GM19467 (cell line): ENCODE measurements at regions not wholly inside any gene's neighbourhood (a gene's known extent, or its start where the extent isn't known, plus 50 kb on each side); places are given as distances from the start of the nearest gene placed in this dataset.

ENCODE experiments used
- ATAC-seq: cut with Tn5 transposase; IDR thresholded peaks from one replicate; pipeline ENCODE4 v1.9.1; 2021; ENCODE audit warnings: mild to moderate bottlenecking, moderate library complexity; ENCODE audit not compliant: unreplicated experiment

DNA sequence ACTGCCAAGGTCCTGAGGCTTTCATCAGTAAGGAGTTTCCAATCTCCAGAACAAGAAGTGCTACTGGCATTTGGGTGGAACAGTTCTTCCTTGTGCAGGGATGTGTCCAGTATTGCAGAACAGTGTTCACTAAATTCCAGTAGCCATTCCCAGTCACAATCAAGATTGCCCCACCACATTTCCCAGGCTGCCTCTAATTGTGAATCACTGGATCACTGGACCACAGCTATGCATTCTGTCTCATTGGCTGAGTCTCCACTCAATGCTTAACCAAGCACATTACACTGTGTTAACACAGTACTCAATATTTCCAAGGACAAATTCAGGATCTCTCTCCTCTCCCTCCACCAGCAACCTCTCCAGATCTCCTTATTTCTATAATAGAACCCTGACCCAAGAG, 160.2 kb upstream of the CCDC150 start:
- no peak for ATAC-seq

DNA sequence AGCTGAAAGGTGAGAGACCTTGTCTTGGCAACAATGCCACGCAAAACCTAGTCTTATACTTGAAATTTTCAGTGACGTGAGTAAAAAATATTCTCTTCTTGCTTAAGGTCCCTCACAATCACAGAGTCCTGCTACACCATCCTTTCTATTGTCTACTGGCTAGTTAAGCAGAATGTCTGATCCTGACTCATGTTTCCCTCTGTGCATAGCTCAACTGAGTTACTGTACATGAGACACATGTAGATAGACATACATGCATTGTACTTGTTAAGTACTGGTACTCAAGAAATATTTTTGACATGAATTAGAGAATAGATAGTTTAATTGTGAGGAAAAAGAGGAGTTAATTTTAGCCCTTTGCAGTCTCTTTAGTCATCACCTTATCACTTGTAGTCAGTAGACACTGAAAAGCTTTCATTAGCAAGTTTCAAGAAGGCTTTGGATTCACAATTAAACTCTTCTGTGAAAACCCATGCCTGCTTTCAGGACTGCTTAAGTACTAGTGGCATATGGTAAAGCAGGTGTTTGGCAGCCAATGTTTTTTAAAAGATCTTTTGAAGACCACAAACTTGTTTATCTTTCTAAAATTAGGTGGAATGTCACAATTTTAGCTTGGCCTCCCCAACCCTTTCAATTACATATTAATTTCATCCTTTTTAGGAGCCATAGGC, 158.7 kb upstream of the CCDC150 start:
- ATAC-seq = no peak

DNA sequence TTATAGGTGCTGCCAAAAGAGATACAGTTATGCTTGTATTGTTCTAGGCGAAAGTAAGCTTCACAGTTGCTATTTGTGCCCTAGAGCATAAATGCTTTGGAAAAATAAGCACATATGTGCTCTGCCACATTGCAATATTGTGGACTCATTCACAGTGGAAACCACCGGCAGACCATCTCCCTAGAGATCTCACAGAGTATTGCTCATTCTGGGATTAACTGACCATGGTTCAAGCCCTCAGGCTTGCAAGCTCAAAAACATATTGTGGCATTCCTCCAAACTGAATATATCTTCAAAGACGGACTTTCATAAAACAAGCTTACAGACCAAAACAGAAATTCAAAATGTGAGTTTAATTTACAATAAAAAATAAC, 158.2 kb upstream of the CCDC150 start:
- ATAC-seq = no peak

- no peak for ATAC-seq
Measured at GRCh38 chr2:196482119-196483065, 157.1 kb upstream of the CCDC150 start.

- ATAC-seq = no peak
Measured at GRCh38 chr2:196486146-196486545, 153.4 kb upstream of the CCDC150 start.

DNA sequence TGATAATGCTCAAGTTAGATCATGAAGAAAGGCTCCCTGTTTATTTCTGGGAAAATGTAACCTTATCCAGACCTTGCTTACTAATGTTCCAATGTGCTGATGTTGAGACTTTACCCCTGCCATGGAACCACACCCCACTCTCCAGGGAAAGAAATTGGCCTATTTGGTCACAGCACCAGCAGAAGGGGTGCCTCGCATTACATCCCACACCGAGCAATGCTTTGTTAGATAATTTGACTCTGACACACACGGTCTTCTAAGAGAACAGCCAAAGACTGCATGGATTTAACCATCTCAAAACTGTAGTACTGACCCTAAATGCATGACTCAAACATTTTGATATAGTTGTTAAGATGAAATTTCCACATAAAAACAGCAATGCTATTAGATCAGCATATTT, 152.1 kb upstream of the CCDC150 start:
- no peak for ATAC-seq

DNA sequence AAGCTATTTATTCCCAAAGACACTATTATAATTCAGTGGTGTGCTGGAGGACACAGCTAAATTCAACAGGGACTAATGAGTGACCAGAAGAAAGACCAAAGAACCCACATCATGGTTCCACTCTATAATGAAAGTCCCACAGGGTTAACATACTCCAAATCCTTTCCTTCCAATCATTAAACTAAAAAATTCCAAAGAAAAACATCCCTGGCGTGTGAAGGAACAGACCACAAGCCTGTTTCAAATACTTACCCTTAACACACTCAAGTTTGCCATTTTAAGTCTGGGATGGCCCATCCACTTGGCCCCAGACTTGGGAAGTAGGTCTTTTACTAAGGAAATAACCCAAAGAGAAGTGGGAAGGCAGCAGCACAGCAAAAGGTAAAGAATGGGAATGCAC, 150.1 kb upstream of the CCDC150 start:
- ATAC-seq = no peak

DNA sequence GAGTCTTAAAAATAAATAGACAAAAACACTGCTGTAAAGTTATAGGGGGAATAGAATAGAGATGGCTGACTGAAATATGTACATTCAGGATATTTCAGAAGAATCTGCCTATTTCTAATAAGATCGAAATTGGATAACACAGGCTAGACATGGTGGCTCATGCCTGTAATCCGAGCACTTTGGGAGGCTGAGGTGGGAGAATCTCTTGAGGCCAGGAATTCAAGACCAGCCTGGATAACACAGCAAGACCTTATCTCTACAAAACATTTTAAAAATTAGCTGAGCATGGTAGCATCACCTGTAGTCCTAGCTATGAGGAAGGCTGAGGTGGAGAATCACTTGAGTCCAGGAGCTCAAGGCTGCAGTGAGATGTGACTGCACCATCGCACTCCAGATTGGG, 146.6 kb upstream of the CCDC150 start:
- ATAC-seq = no peak

- no peak for ATAC-seq
Measured at GRCh38 chr2:196498962-196499361, 140.6 kb upstream of the CCDC150 start.

DNA sequence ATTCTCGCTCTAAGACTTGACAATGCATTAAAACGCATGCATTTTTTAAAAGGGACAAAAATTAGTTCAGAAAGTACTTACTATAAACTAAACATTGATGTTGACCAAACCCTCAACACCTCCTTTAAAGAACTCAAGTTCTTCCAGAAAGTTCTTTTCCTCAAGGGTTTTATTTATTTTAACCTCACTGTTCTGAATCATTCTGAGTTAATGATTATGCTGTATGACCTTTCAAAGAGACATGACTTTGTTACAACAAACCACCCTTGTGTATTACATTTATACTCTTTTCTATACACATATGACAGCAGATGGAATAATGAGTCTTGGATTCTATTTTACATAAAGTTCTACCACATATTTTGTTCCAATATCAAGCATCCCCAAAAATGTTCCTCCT, 139.8 kb upstream of the CCDC150 start:
- no peak for ATAC-seq

- no peak for ATAC-seq
Measured at GRCh38 chr2:196500686-196501431, 138.7 kb upstream of the CCDC150 start.

- ATAC-seq = no peak
Measured at GRCh38 chr2:196501836-196502235, 137.7 kb upstream of the CCDC150 start.

- ATAC-seq = no peak
Measured at GRCh38 chr2:196502386-196502785, 137.1 kb upstream of the CCDC150 start.

DNA sequence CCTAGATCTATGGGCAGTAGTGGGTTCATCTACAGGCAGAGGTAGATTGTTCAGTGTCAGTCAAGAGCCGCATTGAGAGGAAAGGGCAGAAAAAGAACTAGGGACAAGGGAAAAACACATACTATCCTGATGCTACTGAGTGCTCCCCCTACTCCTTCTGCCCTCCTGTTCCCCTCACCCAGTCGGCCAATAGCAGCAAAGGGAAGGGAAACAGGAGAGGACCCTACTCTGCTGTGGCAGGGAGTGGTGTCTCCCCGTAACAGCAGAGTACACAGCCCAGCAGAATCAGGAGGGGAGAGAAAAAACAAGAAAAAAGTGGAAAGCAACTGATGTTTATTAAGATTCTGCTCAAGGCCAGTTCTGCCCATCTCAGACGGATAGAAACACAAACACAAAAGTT, 136.1 kb upstream of the CCDC150 start:
- no peak for ATAC-seq

GRCh38 chr2:196504788-196505187, 134.7 kb upstream of the CCDC150 start:
- no peak for ATAC-seq

GRCh38 chr2:196510246-196510645, 129.3 kb upstream of the CCDC150 start:
- ATAC-seq = no peak

DNA sequence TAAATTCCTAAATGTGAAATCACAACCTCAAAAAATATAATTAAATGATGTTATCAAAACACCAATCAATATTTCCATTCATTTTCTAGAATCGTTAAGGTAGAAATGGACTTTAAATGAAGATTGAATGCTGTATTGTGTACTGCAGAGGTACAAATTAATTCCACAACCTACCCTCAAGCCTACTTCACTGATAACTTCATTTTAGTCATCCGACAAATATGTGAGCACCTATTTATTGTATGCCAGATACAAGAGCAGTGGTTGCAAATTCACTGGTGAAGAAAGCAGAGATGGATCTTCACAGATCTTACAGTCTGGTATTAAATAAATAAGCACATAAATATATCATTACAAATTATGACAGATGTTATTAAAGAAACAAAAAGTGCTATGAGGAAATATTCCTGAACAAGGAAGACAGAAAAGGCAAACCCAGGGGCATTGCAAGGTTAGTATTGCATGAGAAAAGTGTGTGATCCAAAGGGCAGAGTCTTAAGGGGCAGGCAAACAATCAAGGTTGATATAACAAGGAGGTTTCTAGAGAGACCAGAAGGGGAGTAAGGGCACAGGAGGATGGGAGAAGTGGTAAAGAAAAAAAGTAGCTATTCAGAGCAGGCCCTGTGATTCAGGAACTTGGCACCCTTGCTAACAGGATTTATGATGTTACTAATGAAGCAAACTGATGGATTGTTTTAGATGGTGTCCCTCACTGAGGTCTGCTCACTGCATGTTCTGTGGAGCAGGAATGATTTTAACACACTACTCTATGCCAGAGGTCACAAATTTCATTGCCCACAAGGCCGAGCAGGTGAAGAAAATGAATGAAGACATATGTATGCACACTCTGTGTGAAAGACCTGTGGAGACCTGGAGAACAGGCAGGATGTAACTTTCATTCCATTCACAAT, 128.0 kb upstream of the CCDC150 start:
- no peak for ATAC-seq

GRCh38 chr2:196513796-196514526, 125.6 kb upstream of the CCDC150 start:
- no peak for ATAC-seq

DNA sequence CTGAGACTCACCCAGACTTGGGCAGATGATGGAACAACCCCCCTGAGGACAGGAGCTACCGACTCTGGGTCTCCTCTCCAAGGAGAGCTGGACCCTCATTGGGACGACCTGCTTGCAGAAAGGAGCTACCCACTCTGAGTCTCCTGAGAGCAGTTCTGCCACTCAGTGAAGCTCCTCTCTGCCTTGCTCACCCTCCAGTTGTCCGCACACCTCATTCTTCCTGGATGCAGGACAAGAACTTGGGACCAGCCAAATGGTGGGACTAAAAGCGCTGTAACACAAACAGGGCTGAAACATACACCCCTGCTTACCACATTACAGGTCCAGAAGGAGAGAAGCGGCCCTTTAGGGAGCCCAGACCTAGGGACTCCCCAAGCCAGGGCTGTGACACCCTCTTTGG, 124.9 kb upstream of the CCDC150 start:
- ATAC-seq = no peak

DNA sequence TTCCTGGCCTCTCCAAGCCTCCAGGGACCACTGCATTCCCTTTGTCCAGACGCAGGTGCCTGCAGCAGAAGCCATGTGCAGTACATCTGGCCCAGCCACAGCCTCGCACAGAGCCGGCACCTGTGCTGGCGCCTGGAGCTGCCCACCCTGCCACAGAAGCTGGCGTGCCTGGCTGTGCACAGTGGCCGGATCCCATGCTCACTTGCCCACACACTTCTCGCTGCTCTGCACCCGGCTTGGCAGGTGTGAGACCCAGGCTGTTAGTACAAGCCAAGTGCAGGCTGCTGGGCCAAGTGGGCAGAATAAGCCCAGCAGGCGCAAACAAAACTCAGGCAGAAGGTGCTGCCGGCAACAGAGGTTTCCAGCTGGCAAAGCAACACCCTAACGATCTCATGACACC, 124.5 kb upstream of the CCDC150 start:
- no peak for ATAC-seq
